ENCODE measurements at regions not wholly inside any gene's neighbourhood (a gene's known extent, or its start where the extent isn't known, plus 50 kb on each side); places are given as distances from the start of the nearest gene placed in this dataset.

DNA sequence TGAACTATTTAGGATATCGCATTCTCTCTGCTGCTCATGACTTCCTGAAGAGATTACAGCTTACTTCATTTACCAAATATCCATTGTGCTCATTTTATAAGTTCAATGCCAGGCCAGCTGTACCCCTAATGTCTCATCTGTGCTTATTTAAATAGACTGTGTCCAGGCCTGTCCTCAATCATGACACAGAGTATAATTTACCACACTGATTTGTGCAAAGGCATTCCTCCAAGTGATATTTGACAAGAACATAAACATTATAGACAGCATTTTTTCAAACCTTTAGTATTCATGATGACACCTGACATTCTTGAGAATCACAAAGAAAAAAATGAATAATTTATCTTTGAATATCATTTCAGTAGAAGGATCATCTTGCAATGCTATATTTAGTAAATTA lies 260.1 kb upstream of the SEMA3D start:
- ATAC-seq (ENCODE audit: low FRiP score) (no peak), DNase-seq (ENCODE audit: low spot score) (no peak)
- TF ChIP-seq, protein P1, sequence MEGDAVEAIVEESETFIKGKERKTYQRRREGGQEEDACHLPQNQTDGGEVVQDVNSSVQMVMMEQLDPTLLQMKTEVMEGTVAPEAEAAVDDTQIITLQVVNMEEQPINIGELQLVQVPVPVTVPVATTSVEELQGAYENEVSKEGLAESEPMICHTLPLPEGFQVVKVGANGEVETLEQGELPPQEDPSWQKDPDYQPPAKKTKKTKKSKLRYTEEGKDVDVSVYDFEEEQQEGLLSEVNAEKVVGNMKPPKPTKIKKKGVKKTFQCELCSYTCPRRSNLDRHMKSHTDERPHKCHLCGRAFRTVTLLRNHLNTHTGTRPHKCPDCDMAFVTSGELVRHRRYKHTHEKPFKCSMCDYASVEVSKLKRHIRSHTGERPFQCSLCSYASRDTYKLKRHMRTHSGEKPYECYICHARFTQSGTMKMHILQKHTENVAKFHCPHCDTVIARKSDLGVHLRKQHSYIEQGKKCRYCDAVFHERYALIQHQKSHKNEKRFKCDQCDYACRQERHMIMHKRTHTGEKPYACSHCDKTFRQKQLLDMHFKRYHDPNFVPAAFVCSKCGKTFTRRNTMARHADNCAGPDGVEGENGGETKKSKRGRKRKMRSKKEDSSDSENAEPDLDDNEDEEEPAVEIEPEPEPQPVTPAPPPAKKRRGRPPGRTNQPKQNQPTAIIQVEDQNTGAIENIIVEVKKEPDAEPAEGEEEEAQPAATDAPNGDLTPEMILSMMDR (IDR thresholded peaks at IDR 0.05), result no peak

DNA sequence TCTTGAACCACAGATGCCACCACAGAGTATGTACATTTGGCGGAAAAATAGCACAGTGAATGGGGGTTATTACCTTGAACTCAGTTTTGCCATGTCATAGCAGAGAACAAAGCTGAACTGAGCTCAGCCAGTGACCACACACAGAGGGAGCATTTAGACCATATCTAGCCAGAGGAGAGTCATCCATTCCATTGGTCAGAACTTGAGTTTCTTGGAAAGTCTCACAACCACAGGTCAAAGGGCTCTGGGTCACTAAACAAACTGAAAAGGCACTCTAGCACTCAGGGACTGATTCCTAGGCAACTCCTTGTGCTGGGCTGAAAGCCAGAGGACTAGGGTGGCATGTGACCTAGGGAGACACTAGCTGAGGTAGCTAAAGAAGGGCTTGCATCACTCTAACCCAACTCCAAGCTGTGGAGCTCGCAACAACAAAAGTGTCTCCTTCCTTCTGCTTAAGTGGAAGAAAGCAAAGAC lies 239.7 kb upstream of the SEMA3D start:
- ATAC-seq (ENCODE audit: low FRiP score) (no peak), DNase-seq (ENCODE audit: low spot score) (no peak)
- TF ChIP-seq, protein P1 (IDR thresholded peaks at IDR 0.05), result no peak

- TF ChIP-seq, protein P1 (IDR thresholded peaks at IDR 0.05), result no peak
- DNase-seq (ENCODE audit: low spot score) (no peak), ATAC-seq (ENCODE audit: low FRiP score) (no peak)
Observed at GRCh38 chr7:85424298-85424697, 237.4 kb upstream of the SEMA3D start.

- DNase-seq (ENCODE audit: low spot score) (no peak), ATAC-seq (ENCODE audit: low FRiP score) (no peak)
- TF ChIP-seq, protein P1 (IDR thresholded peaks at IDR 0.05), result no peak
Observed at GRCh38 chr7:85423209-85423895, 236.5 kb upstream of the SEMA3D start.

- no peak for DNase-seq (ENCODE audit: low spot score)
- ATAC-seq (ENCODE audit: low FRiP score), result no peak
- TF ChIP-seq, protein P1 (IDR thresholded peaks at IDR 0.05), result no peak
Observed at GRCh38 chr7:85415743-85416142, 228.9 kb upstream of the SEMA3D start.

- no peak for DNase-seq (ENCODE audit: low spot score)
- TF ChIP-seq, protein P1 (IDR thresholded peaks at IDR 0.05), result no peak
- no peak for ATAC-seq (ENCODE audit: low FRiP score)
Observed at GRCh38 chr7:85413718-85414117, 226.9 kb upstream of the SEMA3D start.

GRCh38 chr7:85412912-85413311 lies 226.1 kb upstream of the SEMA3D start:
- ATAC-seq (ENCODE audit: low FRiP score) (no peak), DNase-seq (ENCODE audit: low spot score) (no peak)
- TF ChIP-seq, protein P1 (IDR thresholded peaks at IDR 0.05), result no peak
